Peyer's patch (tissue), 4 donors: ENCODE measurements at regions not wholly inside any gene's neighbourhood (a gene's known extent, or its start where the extent isn't known, plus 50 kb on each side); places are given as distances from the start of the nearest gene placed in this dataset.

Experiments
- DNase-seq, 3 donors: peaks; one replicate each; pipeline ENCODE4 v3.0.0-alpha.2; 2017 to 2019
- H3K27ac ChIP-seq, 4 donors: fragments of 200-600 bp; sonication (generic); one replicate each; pipeline ENCODE4 v1.5.1; 2016 to 2019
- H3K27me3 ChIP-seq, 2 donors: fragments of 200-600 bp; sonication (generic); one replicate each; pipeline ENCODE4 v1.5.1; 2019
- H3K36me3 ChIP-seq, 3 donors: fragments of 200-600 bp; sonication (generic); one replicate each; pipeline ENCODE4 v1.5.1; 2016 to 2019
- H3K4me1 ChIP-seq, 4 donors: fragments of 200-600 bp; sonication (generic); one replicate each; pipeline ENCODE4 v1.5.1; 2016 to 2019
- H3K4me3 ChIP-seq, 4 donors: fragments of 200-600 bp; sonication (generic); 1 replicate in 3 of 4; 2 replicates in 1 of 4; pipeline ENCODE4 v1.5.1; 2016 to 2019; ENCODE audit warnings: mild to moderate bottlenecking in 1 of 4
- H3K9me3 ChIP-seq, 4 donors: fragments of 200-600 bp; sonication (generic); one replicate each; pipeline ENCODE4 v1.5.1; 2016 to 2019; ENCODE audit warnings: mild to moderate bottlenecking in 1 of 4
- CTCF ChIP-seq, 6 experiments: fragments of 450-650 bp in 4 of 6; fragments of 200-600 bp in 2 of 6; sonication (generic) in 1 of 6; IDR thresholded peaks; one replicate each; pipeline ENCODE4 v1.5.1; 2017 to 2019; ENCODE audit warnings: antibody characterized with exemption in 6 of 6, mild to moderate bottlenecking in 3 of 6, moderate library complexity in 1 of 6
- POLR2A ChIP-seq, 2 donors: fragments of 450-650 bp; IDR thresholded peaks; one replicate each; pipeline ENCODE4 v1.5.1; 2017; ENCODE audit warnings: antibody characterized with exemption in 2 of 2, mild to moderate bottlenecking in 2 of 2, moderate library complexity in 2 of 2

- H3K4me3 ChIP-seq: no peak overlapping the region
- DNase-seq: no peak
- no peak for TF ChIP-seq POLR2A (IDR thresholded peaks at IDR 0.05)
- TF ChIP-seq CTCF (IDR thresholded peaks at IDR 0.05): no peak
- H3K36me3 ChIP-seq: no peaks in the 10 kb centered on the region
- no peak overlapping the region for H3K27ac ChIP-seq
- no peaks in the 10 kb centered on the region for H3K9me3 ChIP-seq
- no peaks in the 10 kb centered on the region for H3K27me3 ChIP-seq
- H3K4me1 ChIP-seq: no peaks in the 10 kb centered on the region
These were observed 87.4 kb downstream of the RAMP3 start for GRCh38 chr7:45244981-45245380.

GRCh38 chr7:45246339-45246738 is 88.7 kb downstream of the RAMP3 start:
- H3K27ac ChIP-seq: no peak overlapping the region
- no peak overlapping the region for H3K4me3 ChIP-seq
- H3K4me1 ChIP-seq: no peaks in the 10 kb centered on the region
- H3K9me3 ChIP-seq: no peaks in the 10 kb centered on the region
- H3K27me3 ChIP-seq: no peaks in the 10 kb centered on the region
- DNase-seq: no peak
- no peaks in the 10 kb centered on the region for H3K36me3 ChIP-seq
- no peak for TF ChIP-seq POLR2A (IDR thresholded peaks at IDR 0.05)
- TF ChIP-seq CTCF (IDR thresholded peaks at IDR 0.05): no peak

GRCh38 chr7:45252248-45252647 is 94.7 kb downstream of the RAMP3 start:
- Histone ChIP-seq H3K4me1 (no peaks in the 10 kb centered on the region), H3K36me3 (no peaks in the 10 kb centered on the region), H3K4me3 (no peak overlapping the region), H3K9me3 (no peaks in the 10 kb centered on the region), H3K27ac (no peak overlapping the region), H3K27me3 (no peaks in the 10 kb centered on the region)
- no peak for DNase-seq
- TF ChIP-seq POLR2A (IDR thresholded peaks at IDR 0.05) (no peak), CTCF (IDR thresholded peaks at IDR 0.05) (no peak)

- DNase-seq: no peak
- H3K27me3 ChIP-seq: no peaks in the 10 kb centered on the region
- no peak for TF ChIP-seq POLR2A (IDR thresholded peaks at IDR 0.05)
- H3K9me3 ChIP-seq: no peaks in the 10 kb centered on the region
- H3K27ac ChIP-seq: no peak overlapping the region
- H3K36me3 ChIP-seq: no peaks in the 10 kb centered on the region
- H3K4me3 ChIP-seq: no peak overlapping the region
- no peaks in the 10 kb centered on the region for H3K4me1 ChIP-seq
These were observed 95.3 kb downstream of the RAMP3 start for GRCh38 chr7:45252857-45253256.

- no peaks in the 10 kb centered on the region for H3K27me3 ChIP-seq
- H3K4me1 ChIP-seq: no peaks in the 10 kb centered on the region
- no peak overlapping the region for H3K27ac ChIP-seq
- DNase-seq: no peak
- TF ChIP-seq CTCF (IDR thresholded peaks at IDR 0.05) (no peak), POLR2A (IDR thresholded peaks at IDR 0.05) (no peak)
- no peak overlapping the region for H3K4me3 ChIP-seq
- H3K36me3 ChIP-seq: no peaks in the 10 kb centered on the region
- H3K9me3 ChIP-seq: no peaks in the 10 kb centered on the region
These were observed 95.8 kb downstream of the RAMP3 start for GRCh38 chr7:45253368-45253767.

- H3K4me1 ChIP-seq: no peaks in the 10 kb centered on the region
- no peak for DNase-seq
- no peak overlapping the region for H3K27ac ChIP-seq
- no peaks in the 10 kb centered on the region for H3K36me3 ChIP-seq
- TF ChIP-seq POLR2A (IDR thresholded peaks at IDR 0.05): no peak
- no peak for TF ChIP-seq CTCF (IDR thresholded peaks at IDR 0.05)
- H3K4me3 ChIP-seq: no peak overlapping the region
- H3K27me3 ChIP-seq: no peaks in the 10 kb centered on the region
- H3K9me3 ChIP-seq: no peaks in the 10 kb centered on the region
These were observed 97.6 kb downstream of the RAMP3 start for GRCh38 chr7:45255187-45255586.
